ENCODE measurements at regions not wholly inside any gene's neighbourhood (a gene's known extent, or its start where the extent isn't known, plus 50 kb on each side); places are given as distances from the start of the nearest gene placed in this dataset.

DNA sequence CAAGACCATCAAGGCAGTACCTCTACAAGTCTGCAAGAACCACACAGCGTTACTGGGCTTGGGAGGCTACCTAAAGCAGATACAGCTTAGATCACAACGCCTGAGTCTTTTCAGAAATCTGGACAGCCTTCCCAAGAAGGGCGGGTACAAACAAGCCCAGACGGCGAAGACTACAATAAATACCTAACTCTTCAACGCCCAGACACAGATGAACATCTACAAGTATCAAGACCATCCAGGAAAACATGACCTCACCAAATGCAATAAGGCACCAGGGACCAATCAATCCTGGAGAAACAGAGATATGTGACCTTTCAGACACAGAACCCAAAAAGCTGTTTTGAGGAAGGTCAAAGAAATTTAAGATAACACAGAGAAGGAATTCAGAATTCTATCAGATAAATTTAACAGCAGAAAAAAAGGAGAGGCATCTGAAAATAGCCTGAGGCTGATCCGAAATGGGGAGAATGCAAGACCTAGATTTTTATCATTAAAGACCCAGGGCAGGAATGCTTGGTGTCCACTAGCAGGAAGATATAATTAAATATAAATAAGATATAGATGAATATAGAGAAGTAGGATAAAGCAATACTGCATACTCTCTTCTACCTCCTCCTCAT is 131.7 kb upstream of the COL21A1 start:
- TF ChIP-seq, protein P1, sequence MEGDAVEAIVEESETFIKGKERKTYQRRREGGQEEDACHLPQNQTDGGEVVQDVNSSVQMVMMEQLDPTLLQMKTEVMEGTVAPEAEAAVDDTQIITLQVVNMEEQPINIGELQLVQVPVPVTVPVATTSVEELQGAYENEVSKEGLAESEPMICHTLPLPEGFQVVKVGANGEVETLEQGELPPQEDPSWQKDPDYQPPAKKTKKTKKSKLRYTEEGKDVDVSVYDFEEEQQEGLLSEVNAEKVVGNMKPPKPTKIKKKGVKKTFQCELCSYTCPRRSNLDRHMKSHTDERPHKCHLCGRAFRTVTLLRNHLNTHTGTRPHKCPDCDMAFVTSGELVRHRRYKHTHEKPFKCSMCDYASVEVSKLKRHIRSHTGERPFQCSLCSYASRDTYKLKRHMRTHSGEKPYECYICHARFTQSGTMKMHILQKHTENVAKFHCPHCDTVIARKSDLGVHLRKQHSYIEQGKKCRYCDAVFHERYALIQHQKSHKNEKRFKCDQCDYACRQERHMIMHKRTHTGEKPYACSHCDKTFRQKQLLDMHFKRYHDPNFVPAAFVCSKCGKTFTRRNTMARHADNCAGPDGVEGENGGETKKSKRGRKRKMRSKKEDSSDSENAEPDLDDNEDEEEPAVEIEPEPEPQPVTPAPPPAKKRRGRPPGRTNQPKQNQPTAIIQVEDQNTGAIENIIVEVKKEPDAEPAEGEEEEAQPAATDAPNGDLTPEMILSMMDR (IDR thresholded peaks at IDR 0.05): no peak
- no peak for TF ChIP-seq ZFX (IDR thresholded peaks at IDR 0.05; ENCODE audit: borderline replicate concordance)

Measured in 22Rv1 (cell line).